ENCODE measurements at regions not wholly inside any gene's neighbourhood (a gene's known extent, or its start where the extent isn't known, plus 50 kb on each side); places are given as distances from the start of the nearest gene placed in this dataset.

- ATAC-seq = no peak
- Mint-ChIP-seq H3K27ac (no peak overlapping the region), H3K36me3 (ENCODE audit: low read depth) (no peaks in the 10 kb centered on the region), H3K4me1 (0 out of 3 replicates have a peak, but pooled peaks cover 3% of the 10 kb centered on the region), H3K9me3 (no peaks in the 10 kb centered on the region), H3K4me3 (no peak overlapping the region), H3K27me3 (ENCODE audit: insufficient read depth, low read depth, poor library complexity) (peaks cover 3% of the 10 kb centered on the region)
- Histone ChIP-seq H3K9me2 (ENCODE audit: insufficient read depth) (no peaks in the 10 kb centered on the region), H3K36me3 (ENCODE audit: insufficient read depth) (no peaks in the 10 kb centered on the region), H4K20me1 (replicated peaks; ENCODE audit: insufficient read depth) (no peaks in the 10 kb centered on the region), H2AFZ (0 out of 2 replicates have a peak overlapping the region, but pooled peaks have one; percentile 18), H3F3A (replicated peaks; ENCODE audit: low read depth) (no peaks in the 10 kb centered on the region), H3K27me3 (ENCODE audit: insufficient read depth) (no peaks in the 10 kb centered on the region), H3K27ac (ENCODE audit: low read depth) (no peak overlapping the region), H3K4me2 (no peak overlapping the region), H3K79me2 (replicated peaks; ENCODE audit: insufficient read depth) (no peaks in the 10 kb centered on the region), H3K4me3 (no peak overlapping the region), H3K4me1 (ENCODE audit: insufficient read depth) (no peaks in the 10 kb centered on the region)
- TF ChIP-seq JUNB (IDR thresholded peaks at IDR 0.05; ENCODE audit: unreplicated experiment) = no peak
- no peak for TF ChIP-seq CTCF (conservative IDR thresholded peaks at IDR 0.05; ENCODE audit: low read depth in 2 of 2)
- TF ChIP-seq ETS1 (IDR thresholded peaks at IDR 0.05) = no peak
- no peak for TF ChIP-seq STAT1 (IDR thresholded peaks at IDR 0.05; ENCODE audit: unreplicated experiment)
- no peak for TF ChIP-seq EZH2phosphoT487 (IDR thresholded peaks at IDR 0.05; ENCODE audit: unreplicated experiment)
- TF ChIP-seq ZNF331 (CRISPR knock-in tag; IDR thresholded peaks at IDR 0.05; ENCODE audit: low read depth) = no peak
- TF ChIP-seq EZH2 (IDR thresholded peaks at IDR 0.05; ENCODE audit: low read depth, unreplicated experiment) = no peak
- no peak for TF ChIP-seq ZNF462 (CRISPR knock-in tag; IDR thresholded peaks at IDR 0.05)
- no peak for TF ChIP-seq REST (IDR thresholded peaks at IDR 0.05; ENCODE audit: unreplicated experiment)
- TF ChIP-seq NANOG (IDR thresholded peaks at IDR 0.05; ENCODE audit: borderline replicate concordance) = no peak
- DNase-seq (ENCODE audit: low spot score) = no peak
These were observed 180.4 kb downstream of the KATNAL1 start for GRCh38 chr13:30126903-30127428.

Data from GM23338 (cell line).